HG03469 (cell line): ENCODE measurements at regions not wholly inside any gene's neighbourhood (a gene's known extent, or its start where the extent isn't known, plus 50 kb on each side); places are given as distances from the start of the nearest gene placed in this dataset.
"Not testable (repeated sequence)": the region's sequence is repeated elsewhere in the genome, so short reads cannot be mapped to it uniquely, and the experiment has no call there.

Source experiments
- ATAC-seq: cut with Tn5 transposase; IDR thresholded peaks from one replicate; pipeline ENCODE4 v1.9.1; 2021; ENCODE audit warnings: mild to moderate bottlenecking, moderate library complexity, moderate number of reproducible peaks; ENCODE audit not compliant: unreplicated experiment

DNA sequence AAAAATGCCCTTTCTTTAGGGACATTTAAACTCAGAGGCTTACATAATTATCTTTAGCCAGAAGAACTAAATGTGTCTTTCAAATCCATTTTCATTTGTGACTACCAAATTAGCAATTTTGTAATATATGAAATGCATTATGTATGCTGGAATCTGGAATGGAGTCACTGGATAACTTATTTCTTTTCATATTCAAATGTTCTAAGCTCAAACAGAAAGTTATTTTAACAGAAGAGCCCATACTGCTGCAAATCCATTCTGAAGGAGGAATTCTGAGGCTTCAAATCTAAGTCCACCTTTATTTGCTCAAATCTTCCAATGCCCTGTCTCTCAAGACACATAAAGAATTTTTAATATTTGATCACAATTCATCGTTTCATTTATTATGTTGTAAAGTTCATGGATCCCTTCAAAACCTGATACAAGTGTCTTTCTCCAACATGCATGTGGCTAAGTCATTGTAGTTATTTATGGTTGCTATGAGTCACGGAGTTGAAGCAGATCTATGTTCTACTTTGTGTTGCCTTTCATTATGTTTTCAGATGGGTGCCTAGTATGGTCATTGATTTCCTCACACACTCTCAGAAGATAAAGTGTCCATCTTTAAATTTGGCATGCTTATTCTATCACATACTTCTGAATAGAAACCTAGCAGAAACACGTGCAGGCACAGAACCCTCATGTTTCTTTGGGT, 214.8 kb upstream of the GCFC2 start:
- ATAC-seq, result no peak

DNA sequence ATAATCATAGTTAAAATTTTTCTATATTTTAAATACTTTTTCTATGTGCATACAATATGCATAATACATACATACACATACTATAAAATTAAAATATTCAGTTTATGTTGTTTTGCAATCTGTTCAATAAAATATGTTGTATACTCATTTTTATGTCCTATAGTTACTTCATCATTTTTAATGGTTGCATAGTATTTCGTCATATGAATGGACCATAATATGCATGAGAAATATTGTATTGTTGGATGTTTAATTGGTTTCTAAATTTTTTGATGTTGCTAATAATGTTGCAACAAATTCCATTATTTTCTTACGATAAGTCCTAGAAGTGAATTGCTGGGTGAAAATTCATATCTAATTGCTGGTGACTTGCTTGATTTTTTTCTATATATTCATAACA, 211.5 kb upstream of the GCFC2 start:
- ATAC-seq, result no peak

DNA sequence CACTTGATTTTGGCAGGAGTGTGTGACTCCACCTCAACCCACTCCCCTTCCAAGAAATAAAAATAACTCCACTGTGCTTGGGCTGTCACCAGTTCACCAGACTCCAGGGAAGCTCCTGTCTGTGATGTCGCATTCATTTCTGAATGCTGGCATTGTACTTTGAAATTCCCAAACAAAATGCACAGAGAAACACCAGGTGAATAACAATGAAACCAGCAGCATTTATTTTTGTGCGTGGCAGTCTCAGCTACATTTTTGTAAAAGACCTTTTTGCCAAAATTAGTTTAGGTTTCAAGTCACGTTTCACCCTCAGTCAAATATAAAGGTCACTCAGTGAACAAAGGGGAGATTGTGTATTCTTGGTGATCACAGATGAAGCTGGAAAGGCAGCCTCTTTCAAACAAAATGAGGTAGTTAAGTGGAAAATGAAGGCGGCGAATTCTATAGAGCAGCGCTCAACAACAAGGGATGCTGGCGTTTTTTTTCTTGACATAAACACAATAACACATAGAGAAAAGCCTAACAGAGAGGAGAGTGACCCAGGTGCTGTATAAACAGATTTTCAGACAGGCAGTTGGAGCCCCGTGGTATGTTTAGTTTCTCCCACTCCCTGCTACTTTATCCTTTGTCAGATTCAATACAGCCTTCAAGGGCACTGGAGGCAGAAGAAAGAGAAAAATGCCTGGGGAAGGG, 210.3 kb upstream of the GCFC2 start:
- ATAC-seq, result no peak

GRCh38 chr2:75915851-75916634, 205.3 kb upstream of the GCFC2 start:
- ATAC-seq, result no peak

- ATAC-seq, result peak; percentile 76
Observed at GRCh38 chr2:75896779-75897366, 186.2 kb upstream of the GCFC2 start.

- ATAC-seq, result no peak
Observed at GRCh38 chr2:75894170-75894569, 183.5 kb upstream of the GCFC2 start.

- ATAC-seq, result no peak
Observed at GRCh38 chr2:75892490-75892889, 181.8 kb upstream of the GCFC2 start.

DNA sequence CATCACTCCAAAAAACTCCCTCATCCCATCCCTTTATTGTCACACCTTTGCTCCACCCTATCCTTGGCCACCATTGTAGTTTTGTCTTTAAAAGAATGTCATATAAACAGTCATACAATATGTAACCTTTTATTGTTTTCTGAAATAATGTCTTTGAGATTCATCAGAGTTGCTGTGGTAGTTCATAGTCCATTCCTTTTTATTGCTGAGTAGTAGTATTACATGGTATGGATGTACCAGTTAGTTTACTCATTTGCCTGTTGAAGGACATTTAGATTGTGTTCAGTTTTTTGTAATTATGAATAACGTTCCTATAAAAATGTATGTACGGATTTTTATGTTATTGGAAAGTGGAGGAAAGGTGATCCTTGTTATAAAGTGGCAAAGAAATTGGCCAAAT, 171.8 kb upstream of the GCFC2 start:
- ATAC-seq, result no peak

GRCh38 chr2:75875606-75876005, 164.9 kb upstream of the GCFC2 start:
- ATAC-seq, result not testable (repeated sequence)

DNA sequence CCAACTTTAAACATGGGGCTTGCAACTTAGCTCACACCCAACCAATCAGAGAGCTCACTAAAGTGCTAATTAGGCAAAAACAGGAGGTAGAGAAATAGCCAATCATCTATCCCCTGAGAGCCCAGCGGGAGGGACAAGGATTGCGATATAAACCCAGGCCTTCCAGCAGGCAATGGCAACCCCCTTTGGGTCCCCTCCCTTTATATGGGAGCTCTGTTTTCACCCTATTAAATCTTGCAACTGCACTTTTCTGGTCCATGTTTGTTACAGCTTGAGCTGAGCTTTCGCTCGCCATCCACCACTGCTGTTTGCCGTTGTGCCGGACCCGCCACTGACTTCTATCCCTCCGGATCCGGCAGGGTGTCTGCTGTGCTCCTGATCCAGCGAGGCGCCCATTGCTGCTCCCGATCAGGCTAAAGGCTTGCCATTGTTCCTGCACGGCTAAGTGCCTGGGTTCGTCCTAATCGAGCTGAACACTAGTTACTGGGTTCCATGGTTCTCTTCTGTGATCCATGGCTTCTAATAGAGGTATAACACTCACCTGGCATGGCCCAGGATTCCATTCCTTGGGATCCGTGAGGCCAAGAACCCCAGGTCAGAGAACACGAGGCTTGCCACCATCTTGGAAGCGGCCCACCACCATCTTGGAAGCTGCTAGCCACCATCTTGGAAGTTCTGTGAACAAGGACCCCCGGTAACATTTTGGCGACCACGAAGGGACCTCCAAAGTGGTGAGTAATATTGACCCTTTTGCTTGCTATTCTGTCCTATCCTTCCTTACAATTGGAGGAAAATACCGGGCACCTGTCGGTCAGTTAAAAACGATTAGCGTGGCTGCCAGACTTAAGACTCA, 161.3 kb upstream of the GCFC2 start:
- not testable (repeated sequence) for ATAC-seq

GRCh38 chr2:75870651-75871137, 160.0 kb upstream of the GCFC2 start:
- no peak for ATAC-seq

DNA sequence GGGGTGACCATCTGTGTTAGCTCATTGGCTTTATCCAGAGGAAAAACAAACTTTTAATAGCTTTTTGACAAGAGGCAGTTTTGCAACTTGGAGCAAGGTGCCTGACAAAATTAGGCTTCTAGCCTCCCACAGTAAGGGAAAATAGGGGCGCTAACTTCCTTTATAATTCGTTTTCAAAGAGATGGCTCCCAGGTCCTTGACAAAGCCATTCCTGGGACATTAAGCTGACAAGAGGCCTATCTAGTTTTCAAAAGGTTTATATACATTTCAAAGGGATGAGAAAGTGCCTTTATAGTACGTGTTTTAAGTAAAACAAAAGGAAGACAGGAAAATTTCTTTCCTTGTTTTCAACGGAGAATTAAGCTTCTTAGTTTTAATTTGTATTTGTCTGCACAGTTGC, 159.4 kb upstream of the GCFC2 start:
- no peak for ATAC-seq

DNA sequence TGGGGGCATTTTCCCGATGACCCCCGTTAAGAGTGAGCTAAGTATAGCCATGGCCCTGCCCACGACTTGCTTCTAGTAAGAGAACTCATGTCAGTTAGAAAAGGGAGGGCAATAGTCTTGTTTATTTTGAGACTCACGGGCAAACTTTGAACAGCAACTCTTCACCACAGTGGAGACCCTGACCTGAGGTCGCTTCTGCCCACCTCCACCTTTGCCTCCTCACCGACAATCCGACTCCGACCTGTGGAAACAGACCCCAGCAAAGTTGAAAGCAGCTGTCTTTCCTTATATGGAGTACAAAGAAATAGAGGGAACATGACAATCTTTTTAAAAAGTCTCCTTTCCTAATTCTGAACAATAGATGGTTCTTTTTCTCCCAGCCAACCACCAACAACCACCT, 155.0 kb upstream of the GCFC2 start:
- ATAC-seq, result no peak

DNA sequence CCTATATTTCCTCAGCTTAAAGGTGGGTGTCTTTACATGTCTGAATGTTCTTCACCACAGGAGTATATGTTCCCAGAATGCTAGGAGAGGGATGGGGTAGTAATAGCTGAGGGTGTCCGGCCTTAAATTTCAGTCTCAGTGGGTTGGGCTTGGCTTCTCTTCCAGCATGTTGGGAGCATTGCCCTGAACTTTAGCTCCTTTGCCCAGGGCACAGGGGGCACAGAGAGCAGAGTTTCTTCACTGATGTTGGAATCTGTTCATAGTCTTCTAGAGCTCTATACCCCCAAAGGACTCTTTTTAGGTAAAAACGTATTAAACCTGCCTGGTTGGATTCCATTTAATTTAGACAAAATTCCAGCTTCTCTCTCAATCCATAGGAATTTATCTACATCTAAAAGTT, 154.4 kb upstream of the GCFC2 start:
- no peak for ATAC-seq

- no peak for ATAC-seq
Observed at GRCh38 chr2:75862547-75862946, 151.8 kb upstream of the GCFC2 start.

DNA sequence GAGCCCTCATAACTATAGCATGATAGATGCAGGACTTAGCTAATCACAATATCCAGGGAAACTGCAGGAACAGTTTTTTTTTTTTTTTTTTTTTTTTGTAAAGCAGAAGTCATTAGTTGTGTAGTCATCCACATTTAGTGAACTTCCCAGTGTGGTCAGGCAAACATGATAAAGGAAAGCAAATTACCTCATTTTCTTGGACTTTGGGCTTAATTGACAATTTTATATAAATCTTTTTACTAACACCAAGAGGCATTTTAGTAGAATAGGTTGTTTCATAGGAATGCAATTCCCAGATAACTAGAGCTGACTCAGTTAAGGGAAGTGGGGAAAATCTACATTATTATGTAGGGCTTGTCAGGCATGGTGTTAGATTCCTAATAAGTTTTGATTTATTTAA, 142.7 kb upstream of the GCFC2 start:
- ATAC-seq, result no peak

DNA sequence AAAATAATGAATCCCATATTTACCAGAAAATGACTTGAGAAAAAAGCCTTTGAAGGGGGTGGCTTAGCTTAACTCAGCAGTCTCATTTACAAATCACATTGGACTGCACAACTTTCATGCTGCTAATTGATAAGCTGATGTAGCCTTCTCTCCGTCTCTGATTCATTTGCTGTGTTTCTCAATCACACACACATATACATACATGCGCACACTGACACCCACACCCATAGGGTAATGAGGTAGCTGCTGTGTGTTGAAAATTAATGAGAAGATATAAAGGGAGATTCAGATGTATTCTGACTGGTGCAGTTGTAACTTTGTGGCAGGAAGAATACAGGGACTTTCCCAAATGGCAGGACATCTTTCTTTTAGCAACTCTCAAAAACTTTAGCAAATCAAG, 141.9 kb upstream of the GCFC2 start:
- no peak for ATAC-seq

DNA sequence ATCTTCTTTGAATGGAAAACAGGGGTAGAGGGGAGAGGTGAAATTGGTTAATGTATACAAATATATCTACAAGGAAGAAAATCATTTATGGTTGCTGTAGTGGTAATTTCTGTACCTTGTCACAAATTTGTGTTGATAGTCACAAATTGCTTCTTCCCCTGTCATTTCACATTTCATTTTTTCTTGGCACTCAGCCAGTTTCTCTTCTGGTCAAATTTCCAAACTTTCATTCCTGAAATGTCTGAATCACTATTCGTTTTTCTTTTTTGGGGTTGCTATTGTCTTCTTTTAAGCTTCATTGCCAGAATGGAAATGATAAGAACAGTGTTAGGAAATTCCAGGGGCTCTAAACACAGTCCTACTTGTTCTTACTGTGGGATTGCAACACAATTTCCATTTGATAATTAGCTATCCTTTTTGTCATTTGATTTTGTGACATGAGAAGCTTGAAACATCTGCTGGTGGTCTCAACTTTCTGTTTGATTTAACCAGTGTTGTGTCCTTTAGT, 136.0 kb upstream of the GCFC2 start:
- no peak for ATAC-seq

DNA sequence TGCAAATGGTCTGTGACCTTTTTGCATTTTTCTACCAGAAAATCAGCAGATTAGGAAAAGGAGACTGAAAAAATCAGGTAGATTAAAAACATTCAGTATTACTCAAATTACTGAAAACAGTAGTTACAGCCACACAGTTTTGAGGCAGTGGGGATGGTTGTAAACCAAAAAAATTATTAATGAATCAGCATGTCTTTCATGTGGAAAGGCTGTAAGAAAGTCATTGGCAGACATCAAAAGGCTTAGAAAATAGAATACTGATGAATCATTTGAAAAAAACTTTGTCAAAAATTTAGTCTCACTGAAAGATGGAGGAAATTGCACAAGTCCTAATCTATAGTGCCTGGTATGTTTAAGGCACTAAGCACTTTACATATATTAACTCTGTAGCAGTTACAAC, 133.9 kb upstream of the GCFC2 start:
- ATAC-seq, result peak; percentile 76

DNA sequence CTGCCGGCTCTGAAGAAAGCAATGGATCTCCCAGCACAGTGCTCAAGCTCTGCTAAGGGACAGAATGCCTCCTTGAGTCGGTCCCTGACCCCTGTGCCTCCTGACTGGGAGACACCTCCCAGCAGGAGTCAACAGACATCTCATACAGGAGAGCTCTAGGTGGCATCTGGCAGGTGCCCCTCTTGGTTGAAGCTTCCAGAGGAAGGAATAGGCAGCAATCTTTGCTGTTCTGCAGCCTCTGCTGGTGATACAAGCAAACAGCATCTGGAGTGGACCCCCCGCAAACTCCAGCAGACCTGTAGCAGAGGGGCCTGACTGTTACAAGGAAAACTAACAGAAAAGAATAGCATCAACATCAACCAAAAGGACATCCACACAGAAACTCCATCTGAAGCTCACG, 123.9 kb upstream of the GCFC2 start:
- not testable (repeated sequence) for ATAC-seq
